ENCODE measurements at regions not wholly inside any gene's neighbourhood (a gene's known extent, or its start where the extent isn't known, plus 50 kb on each side); places are given as distances from the start of the nearest gene placed in this dataset.
"Not testable (repeated sequence)": the region's sequence is repeated elsewhere in the genome, so short reads cannot be mapped to it uniquely, and the experiment has no call there.

GRCh38 chr2:33907866-33908265 is 308.8 kb upstream of the FAM98A start:
- DNase-seq: no peak

DNA sequence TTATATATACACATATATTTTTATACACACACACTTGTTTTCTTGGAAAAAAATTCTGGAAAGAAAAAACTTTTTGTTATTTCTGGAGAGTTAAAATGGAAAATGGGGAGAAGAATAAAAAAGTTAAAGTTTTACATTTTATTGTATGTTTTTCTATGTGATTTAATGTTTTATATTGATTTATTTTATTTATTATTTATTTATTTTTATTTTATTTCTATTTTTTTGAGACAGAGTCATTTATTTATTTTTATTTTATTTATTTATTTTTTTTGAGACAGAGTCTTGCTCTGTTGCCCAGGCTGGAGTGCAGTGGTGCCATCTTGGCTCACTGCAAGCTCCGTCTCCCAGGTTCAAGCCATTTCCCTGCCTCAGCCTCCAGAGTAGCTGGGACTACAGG is 307.0 kb upstream of the FAM98A start:
- not testable (repeated sequence) for DNase-seq

- DNase-seq: no peak
These were observed 305.7 kb upstream of the FAM98A start for GRCh38 chr2:33904801-33905200.

GRCh38 chr2:33903701-33904100 is 304.6 kb upstream of the FAM98A start:
- no peak for DNase-seq

- no peak for DNase-seq
These were observed 304.1 kb upstream of the FAM98A start for GRCh38 chr2:33903215-33903614.

DNA sequence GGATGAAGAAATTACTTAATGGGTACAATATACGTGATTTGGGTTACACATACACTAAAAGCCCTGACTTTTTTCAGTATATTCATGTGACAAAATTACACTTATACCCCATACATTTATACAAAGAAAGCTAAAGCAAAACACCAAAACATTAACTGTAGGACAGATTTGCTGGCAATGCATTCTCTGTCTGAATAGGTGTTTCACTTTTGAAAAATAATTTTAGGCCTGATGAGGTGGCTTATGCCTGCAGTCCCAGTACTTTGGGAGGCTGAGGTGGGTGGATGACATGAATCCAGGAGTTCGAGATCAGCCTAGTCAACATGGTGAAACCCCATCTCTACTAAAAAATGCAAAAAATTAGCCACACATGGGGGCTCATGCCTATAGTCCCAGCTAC is 301.5 kb upstream of the FAM98A start:
- no peak for DNase-seq

GRCh38 chr2:33897741-33898140 is 298.6 kb upstream of the FAM98A start:
- peak; percentile 39 for DNase-seq

- DNase-seq: no peak
These were observed 294.7 kb upstream of the FAM98A start for GRCh38 chr2:33893824-33894223.

DNA sequence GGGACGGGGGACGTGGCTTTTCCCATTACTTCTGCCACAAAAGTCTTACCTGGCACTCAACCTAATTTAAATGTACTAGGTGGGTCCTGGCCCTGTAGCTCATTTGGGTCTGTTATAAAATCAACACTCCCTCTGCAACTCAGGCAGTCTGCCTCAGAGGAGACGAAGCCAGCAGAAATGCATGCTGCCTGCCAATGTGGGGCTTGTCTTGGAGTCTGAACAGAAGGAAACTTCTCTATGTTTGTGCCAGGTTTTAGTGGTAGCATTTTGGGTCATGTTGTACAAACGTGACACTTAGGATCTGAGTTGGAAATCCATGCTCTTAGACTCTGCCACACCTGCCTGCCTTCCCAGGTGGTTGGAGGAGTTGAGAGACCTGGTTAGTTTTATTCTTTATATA is 292.5 kb upstream of the FAM98A start:
- no peak for DNase-seq

GRCh38 chr2:33890686-33891085 is 291.6 kb upstream of the FAM98A start:
- DNase-seq: no peak

DNA sequence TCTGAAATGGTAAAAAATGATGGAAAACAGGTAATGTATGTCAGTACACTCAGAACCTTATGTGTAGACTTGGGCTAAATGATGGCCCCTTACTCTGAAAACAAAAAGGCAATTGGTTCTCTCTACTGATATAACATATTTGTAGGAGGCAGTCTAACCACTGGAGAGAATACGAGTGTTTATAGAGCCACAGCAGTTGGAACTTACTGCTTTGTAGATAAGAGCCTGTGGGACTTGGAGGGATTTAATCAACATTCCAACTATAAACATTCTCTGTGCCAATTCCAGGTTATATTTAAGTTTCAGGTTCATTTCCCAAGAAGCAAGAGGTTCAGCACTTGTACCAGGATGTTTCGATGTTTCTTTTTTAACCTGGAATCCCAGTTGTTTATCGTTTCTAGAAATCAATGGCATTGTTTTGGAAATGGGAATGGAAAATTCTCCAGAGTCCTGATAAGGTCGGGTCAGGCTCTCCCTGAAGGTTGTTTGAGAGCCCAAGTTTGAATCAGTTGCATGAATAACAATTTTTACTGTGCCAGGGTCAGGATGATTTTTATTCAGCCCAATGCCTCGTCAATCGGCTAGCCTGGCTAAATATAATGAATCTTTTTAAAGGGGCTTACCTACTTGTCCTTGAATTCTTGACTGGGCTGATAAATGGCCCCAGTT is 278.4 kb upstream of the FAM98A start:
- no peak for DNase-seq

DNA sequence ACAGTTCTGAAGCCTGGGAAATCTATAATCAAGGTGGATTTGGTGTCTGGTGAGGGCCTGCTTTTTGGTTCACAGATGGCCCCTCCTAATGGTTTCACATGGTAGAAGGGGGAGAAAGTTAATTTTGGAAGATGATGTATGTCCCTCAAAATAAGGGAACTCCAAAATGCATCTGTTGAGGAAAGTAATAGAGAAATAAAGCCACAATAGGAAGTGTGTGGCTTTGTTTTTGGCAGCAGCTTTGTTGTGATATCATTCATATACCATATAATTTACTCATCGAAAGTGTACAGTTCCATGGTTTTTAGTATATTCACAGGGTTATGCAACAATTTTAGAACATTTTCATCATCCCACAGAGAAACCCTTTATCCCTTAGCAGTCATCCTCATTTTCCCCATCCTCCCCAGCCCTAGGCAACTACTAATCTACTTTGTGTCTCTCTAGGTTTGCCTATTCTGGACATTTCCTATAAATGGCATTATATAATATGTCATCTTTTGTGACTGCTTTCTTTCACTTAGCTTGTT is 274.0 kb upstream of the FAM98A start:
- peak; percentile 64 for DNase-seq

GRCh38 chr2:33859811-33860461 is 260.8 kb upstream of the FAM98A start:
- peak; percentile 71 for DNase-seq

DNA sequence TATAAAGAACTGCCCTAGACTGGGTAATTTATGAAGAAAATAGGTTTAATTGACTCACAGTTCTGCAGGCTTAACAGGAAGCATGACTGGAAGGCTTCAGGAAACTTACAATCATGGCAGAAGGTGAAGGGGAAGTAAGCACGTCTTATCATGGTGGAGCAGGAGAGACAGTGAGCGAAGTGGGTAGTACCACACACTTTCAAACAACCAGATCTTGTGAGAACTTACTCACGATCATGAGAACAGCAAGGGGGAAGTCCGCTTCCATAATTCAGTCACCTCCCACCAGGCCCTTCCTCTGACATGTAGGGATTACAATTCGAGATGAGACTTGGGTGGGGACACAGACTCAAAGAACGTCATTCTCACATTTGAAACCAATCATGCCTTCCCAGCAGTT is 260.1 kb upstream of the FAM98A start:
- DNase-seq: peak; percentile 71

- no peak for DNase-seq
These were observed 249.4 kb upstream of the FAM98A start for GRCh38 chr2:33848486-33848885.

DNA sequence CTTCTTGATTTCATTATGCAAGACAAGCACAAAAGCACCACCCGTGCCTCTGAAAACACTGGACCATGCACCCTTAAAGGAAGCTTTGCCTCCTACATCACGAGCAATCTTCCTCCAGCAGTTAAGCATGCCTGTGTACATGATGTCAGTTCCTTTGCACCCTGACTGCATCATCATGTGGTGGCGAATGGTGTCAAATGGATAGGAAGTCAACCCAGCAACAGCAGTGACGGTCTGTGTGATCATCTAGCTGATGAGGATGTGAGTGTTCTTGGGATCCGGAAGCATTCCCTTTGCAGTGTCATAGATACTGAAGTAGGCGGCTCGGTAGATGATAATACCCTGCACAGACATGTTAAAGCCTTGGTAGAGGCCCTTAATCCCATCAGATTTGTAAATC is 240.7 kb upstream of the FAM98A start:
- DNase-seq: no peak

GRCh38 chr2:33836628-33837027 is 237.5 kb upstream of the FAM98A start:
- DNase-seq: no peak

GRCh38 chr2:33835911-33836310 is 236.8 kb upstream of the FAM98A start:
- DNase-seq: no peak

GRCh38 chr2:33822964-33823363 is 223.9 kb upstream of the FAM98A start:
- DNase-seq: no peak

DNA sequence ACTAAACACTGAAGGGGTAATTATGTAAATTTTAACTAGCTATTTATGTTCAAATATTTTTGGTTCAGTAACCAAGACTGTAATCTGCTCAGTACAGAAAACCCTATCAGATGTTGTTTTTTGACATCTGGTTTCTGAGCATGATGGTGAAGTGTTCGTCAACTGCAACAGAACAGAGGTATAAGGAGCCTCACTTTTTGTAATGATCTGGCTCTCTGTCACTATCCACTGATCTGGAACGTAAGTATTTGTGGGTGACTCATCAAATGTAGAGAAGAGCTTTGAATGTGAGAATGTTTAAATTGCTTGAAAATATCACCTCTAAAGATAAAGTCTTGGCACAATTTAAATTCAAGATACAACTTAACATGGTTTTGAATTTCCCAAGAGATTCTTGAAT is 213.6 kb upstream of the FAM98A start:
- DNase-seq: no peak

- no peak for DNase-seq
These were observed 211.1 kb upstream of the FAM98A start for GRCh38 chr2:33810046-33810835.

DNA sequence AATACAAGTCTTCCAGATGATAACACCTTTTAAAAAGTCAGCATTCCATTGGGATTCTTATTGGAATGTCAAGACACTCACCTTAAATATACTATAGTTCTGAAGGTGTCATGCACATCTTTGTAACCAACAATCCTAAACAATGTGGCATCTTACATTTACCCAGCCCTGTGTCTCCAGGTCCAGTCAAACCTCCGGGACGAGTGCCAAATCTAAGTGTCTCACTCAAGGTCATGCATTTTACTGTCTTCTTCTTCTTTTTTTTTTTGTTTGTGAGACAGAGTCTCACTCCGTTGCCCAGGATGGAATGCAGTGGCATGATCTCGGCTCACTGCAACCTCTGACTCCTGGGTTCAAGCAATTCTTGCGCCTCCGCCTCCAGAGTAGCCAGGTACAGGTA is 206.9 kb upstream of the FAM98A start:
- DNase-seq: no peak

- DNase-seq: no peak
These were observed 205.1 kb upstream of the FAM98A start for GRCh38 chr2:33804155-33804554.

DNA sequence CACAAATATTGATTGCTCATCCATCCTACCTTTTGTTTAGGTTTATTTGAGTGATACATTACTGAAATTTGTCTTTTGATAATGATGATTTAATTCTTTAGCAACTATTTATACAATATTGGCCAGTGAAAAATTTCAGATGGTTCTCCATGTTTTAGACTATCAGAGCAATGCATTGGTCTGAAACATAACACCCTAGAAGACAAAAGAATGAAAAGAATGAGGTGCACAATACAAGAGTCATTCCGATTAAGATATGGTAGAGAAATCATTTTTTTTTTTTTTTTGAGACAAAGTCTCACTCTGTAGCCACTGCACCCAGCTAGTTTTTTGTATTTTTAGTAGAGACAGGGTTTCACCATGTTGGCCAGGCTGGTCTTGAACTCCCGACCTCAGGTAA is 197.4 kb upstream of the FAM98A start:
- DNase-seq: no peak
